GM18517 (cell line): ENCODE measurements at regions not wholly inside any gene's neighbourhood (a gene's known extent, or its start where the extent isn't known, plus 50 kb on each side); places are given as distances from the start of the nearest gene placed in this dataset.
"Not testable (repeated sequence)": the region's sequence is repeated elsewhere in the genome, so short reads cannot be mapped to it uniquely, and the experiment has no call there.

Experiments used
- ATAC-seq: cut with Tn5 transposase; IDR thresholded peaks from one replicate; pipeline ENCODE4 v1.9.1; 2021; ENCODE audit warnings: mild to moderate bottlenecking, moderate library complexity; ENCODE audit not compliant: unreplicated experiment

DNA sequence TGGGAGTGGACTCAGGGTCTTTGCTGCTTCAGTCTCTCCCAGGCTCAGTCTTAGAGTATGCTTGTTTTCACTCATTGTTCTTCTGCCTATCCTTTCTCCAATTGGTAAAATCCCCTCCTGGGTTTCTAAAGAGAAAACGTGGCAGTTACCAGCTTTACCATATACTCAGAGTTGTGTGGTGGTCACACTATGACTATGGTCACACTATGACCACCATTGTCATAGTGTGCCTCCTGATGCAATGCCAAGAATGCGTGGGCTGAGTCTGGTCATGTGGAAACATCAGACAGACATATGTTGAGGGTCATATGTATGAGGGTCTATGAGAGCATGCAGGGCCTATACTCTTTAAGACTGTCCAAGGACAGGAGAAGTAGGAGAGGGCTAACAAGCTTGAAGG, 326.5 kb upstream of the PRR16 start:
- no peak for ATAC-seq

DNA sequence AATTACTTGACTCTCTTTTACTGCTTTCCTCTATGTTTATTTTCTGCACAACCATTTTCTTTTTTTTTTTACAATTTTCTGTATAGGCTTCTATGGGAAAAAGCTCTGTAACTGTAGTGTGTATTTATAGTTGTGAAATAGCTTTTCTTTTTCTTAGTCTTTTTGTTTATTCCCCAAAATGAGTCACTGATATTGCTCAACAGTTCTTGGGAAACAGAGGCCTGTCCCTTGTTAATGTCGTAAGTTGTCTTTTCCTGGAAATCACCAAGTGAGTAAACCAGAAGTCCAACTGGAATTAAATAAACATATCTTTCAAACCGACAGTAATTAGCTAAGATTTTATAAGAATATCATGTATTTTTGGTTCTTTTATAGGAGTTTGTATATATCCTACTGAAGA, 325.1 kb upstream of the PRR16 start:
- no peak for ATAC-seq

DNA sequence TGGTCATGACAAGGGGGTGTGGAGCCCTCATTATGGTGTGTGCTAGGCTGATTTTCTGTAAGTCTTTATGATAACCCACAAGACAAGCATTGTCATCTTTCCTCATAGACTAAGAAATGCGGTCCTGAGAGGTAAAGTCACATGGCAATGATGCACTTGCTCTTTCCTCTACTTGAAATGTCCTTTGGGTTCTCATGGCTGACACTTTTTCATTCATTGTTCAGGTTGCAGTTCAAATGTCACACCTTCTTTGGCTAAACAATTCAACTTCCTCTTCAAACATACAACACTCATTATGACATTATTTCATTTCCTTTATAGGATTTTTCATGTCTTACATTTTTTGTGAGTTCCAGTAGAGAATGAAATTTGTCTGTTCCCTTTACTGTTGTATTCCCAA, 323.6 kb upstream of the PRR16 start:
- ATAC-seq: no peak

DNA sequence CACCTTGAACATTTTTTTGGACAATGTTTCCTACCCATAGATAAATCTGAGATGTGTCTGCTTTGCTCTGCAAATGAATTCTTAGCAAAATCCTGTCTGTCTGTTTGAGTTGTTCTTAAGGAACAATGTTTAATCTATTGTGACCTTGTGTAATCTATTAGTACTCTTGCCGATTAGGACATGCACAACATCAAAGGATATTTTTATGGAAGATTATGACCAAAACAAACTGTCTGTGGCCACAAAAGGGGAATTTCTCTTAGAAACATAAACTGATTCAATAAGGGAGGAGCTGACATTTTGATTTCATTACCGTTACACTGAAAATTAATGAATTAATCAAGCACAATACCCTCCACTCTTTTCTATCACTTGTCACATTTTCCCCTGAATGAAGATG, 323.0 kb upstream of the PRR16 start:
- no peak for ATAC-seq

DNA sequence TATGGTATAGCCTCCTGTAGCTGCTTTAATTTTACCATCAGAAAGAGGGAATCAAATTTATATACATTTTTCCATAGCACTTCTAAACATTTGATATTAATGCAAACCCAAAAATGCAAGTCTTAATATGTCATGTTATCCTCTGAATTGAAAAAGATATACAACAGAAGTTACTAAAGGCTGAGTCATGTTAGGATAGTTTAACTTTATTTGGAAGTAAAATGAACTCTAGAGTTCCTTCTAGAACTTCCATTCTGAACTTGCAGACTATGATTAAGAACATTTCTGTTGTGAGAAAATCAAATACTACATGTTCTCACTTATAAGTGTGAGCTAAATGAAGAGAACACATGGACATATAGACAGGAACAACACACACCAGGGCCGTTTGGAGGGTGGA, 317.3 kb upstream of the PRR16 start:
- ATAC-seq: no peak

DNA sequence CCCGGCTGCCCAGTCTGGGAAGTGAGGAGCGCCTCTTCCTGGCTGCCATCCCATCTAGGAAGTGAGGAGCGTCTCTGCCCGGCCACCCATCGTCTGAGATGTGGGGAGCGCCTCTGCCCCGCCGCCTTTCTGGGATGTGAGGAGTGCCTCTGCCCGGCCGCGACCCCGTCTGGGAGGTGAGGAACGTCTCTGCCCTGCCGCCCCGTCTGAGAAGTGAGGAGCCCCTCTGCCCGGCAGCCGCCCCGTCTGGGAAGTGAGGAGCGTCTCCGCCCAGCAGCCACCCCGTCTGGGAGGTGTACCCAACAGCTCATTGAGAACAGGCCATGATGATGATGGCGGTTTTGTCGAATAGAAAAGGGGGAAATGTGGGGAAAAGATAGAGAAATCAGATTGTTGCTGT, 316.2 kb upstream of the PRR16 start:
- not testable (repeated sequence) for ATAC-seq

DNA sequence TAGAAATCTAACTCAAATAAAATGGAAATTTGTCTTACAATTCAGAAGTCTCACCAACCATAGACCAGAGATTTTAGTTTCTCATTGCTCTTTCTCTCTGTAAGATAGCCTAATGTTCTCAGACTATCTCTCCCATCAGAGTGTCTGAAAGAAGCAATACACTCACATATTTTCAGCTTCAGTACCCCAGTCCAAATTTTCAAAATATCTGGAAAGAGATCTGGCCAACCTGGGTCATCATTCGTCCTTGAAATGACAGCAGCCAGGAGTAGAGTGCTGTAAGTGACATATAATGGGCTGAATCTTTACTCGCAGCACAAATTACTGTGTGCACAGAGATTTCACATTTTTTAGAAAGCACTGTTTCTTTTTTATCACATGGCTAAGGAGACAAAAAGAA, 313.3 kb upstream of the PRR16 start:
- ATAC-seq: no peak

DNA sequence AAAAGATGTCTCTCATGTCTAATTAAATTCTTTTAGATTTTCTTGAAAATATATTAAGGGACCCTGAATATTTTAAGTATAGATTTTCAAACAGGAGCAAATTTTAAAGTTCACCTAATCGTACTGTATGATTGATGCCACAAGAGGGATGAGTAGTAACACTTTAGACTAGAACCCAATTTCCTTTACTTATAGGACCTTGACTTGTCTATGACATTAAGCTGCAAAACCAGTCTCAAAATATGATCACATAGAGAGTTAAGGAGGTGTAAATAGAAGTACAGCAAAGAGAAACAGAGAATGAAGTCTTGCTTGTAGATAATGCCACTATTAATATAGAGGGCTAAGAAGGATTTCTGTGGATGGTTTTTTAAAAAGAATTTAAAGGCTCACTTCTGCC, 312.9 kb upstream of the PRR16 start:
- ATAC-seq: no peak

DNA sequence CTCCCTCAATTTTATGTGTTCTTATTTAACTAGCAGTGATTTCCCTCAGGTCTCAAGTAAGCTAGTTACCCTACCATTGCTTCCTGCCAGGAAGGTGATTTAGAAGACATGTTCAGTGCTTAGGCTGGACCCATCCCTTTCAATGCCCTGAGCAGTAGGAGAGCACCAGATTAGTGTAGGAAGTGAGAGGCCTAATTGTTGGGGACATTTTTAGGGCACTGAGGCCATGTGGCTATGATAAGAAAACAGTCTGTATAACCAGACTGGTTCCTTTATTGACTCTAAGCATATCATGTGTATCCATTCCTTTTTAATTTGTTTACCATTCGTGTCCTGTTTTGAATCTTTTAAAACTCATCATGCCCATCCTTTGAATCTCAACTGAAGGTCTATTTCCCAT, 312.3 kb upstream of the PRR16 start:
- no peak for ATAC-seq

DNA sequence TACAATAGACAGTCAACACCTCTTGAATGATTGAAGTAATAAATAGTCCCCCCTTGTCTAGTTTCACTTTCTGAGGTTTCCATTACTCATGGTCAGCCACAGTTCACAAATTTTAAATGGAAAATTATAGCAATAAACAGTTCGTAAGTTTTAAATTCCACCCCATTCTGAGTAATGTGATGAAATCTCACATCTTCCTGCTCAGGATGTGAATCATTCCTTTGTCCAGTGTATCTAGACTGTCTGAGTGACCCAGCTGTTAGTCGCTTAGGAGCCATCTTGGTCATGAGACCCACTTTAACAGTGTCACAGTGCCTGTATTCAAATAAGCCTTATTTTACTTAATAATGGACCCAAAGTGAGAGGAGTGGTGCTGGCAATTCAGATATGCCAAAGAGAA, 311.6 kb upstream of the PRR16 start:
- ATAC-seq: no peak

DNA sequence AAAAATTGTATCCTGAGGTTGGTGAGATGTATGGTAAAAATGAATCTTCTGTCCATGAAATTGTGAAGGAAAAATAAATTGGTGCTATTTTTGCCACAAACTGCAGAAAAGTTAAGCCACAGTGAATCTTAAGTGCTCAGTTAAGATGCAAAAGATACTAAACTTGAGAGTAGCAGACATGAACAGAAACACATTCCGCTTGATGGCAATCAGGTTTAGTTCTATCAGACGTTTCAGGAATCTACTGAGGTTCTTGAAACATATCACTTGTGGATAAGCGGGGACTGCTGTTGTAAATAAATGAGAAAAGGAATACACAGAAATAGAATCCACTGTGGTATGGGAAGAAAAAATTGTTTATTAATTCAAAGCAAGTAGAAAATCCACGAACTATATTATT, 311.2 kb upstream of the PRR16 start:
- no peak for ATAC-seq

DNA sequence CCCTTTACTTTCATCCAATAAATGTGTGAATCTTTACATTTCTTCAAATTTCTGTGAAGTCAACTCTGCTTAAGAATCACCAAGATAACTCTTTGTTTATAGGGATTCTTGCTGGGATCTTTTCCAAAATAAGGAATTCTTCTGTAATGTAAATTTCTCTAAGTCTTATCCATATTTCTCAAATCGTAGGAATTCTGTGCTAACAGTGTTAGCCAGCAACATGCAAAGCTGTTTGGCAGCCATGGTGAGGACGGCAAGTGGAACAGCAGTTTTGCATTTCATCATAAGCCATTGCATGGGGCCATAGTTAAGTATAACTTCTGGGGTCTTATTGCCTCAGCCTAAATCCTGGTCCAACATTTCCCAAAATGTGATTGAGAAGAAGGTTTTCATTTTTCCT, 310.5 kb upstream of the PRR16 start:
- ATAC-seq: no peak

DNA sequence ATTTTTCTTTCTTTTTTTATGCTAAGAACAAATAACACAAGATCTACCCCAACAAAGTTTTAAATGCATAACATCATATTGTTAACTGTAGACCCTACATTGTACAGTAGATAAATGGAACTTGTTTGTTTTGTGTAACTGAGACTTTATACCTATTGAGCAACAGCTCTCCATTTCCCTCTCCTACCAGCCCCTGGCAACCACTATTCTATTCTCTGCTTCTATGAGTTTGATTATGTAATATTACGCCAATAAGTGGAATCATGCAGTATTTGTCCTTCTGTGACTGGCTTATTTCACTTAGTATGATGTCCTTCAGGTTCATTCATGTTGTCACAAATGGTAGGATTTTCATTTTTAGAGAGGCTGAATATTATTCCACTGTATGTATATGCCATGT, 308.2 kb upstream of the PRR16 start:
- no peak for ATAC-seq

DNA sequence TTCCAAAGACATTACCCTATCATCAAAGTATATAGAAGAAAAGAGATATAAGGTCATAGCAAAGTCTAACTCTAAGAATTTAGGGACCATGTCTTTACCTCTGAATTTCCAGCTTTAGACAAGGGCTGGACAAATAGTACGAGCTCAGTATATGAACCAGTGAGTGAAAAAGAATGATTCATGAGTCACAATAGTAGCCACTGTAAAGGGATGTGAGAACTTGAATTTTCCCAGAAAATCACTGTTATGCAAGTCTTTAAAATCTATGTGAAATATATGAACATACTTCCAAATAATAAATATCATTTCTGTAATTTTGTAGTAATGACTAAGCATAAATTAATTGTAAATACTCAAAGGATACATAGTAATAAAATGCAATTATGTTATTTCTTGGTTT, 305.9 kb upstream of the PRR16 start:
- no peak for ATAC-seq

DNA sequence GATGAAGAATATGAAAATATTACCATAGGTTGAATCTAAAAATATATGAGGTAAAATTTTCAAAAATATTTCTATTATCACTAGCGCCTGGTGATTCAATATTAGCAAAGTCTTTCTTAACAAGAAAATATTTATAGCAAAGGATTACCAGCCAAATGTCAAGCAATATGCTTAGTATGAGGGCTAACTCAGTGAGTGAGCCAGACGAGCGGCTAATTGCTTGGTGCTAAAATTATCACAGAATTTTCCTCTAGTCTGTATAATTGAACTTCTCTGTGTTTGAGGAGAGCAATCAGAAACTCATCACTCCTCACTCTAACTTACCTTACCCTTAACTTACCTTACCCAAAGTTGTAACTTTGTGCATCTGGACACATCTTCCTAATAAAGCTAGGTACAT, 304.9 kb upstream of the PRR16 start:
- no peak for ATAC-seq

DNA sequence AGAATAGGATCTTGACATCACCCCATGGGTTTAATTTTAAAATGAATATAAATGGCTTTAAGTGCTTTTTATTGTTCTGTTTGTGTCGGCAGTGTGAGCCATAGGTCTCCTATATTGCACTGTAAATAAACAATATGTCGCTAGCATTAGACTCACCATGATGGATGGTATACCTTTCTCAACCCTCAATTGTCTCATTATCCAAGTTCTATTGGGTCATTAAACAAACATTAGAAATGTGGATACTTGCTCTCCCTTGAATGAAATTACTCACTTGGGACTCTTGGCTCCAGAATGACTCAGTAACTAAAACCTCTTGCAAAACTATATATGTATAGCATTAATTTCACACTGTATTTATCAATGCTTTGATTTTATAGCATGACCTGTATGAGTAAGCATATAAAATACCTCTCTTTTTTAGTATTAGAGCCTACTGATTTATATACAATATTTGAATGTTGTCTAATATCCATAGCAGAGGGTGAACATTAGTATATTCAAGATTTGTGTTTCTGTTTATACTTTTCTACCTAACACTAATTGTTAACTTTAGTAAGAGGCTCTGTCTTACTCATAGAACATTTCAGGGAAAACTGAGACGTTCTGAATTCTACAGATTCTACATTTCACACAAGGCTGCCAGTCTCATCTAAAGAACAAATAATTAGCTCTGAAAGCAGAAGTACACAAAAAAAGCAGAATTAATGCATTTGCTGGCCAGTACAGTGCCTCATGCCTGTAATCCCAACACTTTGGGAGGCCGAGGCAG, 303.8 kb upstream of the PRR16 start:
- no peak for ATAC-seq

DNA sequence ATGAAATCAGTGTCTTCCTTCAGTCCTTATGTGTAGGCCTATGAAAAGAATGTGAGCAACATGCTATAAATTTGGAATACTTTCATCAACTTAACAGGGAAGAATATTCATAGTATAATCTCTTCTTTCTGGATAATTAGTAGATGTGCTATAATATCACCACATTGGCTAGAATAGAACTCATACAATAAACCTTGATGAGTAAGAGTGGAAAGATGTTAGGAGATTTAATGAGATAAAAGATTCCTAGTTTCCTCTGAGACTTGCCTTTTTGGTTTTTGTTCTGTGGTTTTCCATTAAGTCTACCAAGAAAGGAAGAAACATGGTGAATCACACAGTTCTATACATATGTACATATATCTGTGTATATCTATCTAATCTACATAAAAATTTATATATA, 301.8 kb upstream of the PRR16 start:
- ATAC-seq: no peak

DNA sequence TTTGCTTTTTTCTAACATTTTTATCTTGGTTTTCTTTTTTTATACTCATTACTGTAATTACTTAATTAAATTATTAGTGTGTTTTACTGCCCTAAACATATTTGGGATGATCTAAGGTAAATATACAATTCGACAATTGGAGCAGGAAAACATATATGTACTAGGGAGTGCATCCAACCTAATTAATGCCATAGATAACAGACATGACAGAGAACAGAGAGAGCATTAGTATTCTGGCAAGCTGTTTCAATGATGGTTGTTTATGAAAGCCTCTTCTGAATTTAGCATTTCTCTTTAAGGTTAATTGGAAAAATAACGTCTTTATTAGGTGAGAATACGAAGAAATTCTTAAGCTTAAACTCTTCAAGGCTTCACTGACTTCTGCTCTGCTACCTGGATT, 300.1 kb upstream of the PRR16 start:
- no peak for ATAC-seq

DNA sequence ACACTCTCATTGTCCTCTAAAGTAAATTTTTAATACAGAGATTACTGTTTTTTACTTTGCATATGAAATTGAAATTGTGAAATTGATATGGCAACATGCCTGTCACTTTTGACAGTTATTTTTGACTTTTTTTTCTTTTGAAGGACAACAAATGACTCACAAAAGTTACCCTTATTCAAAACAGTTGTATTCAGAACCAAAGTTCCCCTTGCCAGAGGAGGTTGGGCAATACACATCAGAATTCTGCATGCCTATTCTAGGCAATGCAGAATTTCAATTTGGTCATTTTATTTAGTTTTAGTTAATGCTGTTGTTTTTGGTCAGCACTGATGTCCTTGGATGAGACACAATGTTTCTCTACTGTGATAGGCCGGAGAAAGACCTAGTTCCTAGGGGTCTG, 299.1 kb upstream of the PRR16 start:
- no peak for ATAC-seq

DNA sequence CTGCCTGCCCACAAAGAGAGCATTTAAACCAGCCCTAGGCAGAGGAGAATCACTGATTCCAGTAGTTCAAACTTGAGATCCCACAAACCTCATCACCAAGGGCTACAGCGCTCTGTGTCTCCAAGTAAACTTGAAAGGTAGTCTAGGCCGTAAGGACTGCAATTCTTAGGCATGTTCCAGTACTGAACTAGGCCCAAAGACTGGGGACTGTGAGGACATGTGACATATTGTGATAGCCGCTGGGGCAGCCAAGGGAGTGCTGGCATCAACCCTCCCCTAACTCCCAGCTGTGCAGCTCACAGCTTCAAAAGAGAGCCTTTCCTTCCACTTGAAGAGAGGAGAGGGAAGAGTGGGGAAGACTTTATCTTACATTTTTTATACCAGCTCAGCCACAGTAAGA, 291.0 kb upstream of the PRR16 start:
- no peak for ATAC-seq

DNA sequence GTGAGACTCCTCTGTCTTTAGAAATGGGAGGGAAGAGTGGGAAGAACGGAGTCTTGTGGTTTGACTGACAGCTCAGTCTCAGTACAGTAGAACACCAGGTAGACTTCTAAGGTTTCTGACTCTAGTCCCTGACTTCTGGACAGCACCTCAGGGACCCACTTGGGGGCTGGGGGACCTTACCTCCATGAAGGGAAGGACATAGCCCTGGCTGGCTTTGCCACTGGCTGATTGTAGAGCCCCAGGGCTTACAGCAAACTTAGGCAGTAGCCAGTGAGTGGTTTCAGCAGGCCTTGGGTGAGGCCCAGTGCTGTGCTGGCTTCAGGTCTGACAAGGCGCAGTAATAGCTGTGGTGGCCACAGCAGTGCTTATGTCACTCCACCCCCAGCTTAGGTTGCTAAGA, 290.0 kb upstream of the PRR16 start:
- ATAC-seq: no peak

DNA sequence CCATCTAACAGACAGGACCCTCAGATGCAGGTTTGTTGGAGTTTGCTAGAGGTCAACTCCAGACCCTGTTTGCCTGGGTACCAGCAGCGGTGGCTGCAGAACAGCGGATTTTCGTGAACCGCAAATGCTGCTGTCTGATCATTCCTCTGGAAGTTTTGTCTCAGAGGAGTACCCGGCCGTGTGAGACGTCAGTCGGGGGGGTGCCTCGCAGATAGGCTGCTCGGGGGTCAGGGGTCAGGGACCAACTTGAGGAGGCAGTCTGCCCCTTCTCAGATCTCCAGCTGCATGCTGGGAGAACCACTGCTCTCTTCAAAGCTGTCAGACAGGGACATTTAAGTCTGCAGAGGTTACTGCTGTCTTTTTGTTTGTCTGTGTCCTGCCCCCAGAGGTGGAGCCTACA, 282.9 kb upstream of the PRR16 start:
- ATAC-seq: not testable (repeated sequence)

DNA sequence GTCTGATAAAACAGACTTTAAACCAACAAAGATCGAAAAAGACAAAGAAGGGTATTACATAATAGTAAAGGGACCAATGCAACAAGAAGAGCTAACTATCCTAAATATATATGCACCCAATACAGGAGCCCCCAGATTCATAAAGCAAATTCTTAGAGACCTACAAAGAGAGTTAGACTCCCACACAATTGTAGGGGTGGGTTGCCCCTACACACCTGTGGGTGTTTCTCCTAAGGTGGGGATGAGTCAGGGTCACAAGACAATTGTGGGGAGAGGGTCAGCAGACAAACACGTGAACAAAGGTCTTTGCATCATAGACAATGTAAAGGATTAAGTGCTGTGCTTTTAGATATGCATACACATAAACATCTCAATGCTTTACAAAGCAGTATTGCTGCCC, 269.4 kb upstream of the PRR16 start:
- ATAC-seq: not testable (repeated sequence)
